ENCODE measurements at regions not wholly inside any gene's neighbourhood (a gene's known extent, or its start where the extent isn't known, plus 50 kb on each side); places are given as distances from the start of the nearest gene placed in this dataset.
A peak's percentile ranks its signal among the peaks of the same experiment; 100 is the strongest.

DNA sequence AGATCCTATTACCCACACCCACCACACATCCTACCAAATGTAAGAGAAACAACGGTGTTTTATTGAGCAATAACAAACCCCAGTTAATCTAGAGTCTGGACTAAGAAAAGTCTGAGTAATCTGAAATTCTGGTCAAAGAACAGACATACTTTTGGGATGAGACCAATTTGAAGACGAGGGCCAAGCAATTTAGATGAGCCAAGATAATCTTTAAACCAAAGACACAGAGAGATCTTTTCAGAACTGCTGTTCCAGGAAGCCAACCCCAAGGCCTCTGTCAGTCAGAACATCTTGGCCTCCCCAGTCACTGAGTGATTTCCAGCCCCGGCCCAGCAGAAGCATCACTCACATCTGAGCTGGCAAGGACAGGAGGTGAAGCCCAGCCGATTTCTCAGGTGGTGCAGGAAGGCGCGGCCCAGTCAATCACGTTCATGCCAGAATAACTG lies 118.5 kb upstream of the SYNDIG1 start:
- TF ChIP-seq, protein P1, sequence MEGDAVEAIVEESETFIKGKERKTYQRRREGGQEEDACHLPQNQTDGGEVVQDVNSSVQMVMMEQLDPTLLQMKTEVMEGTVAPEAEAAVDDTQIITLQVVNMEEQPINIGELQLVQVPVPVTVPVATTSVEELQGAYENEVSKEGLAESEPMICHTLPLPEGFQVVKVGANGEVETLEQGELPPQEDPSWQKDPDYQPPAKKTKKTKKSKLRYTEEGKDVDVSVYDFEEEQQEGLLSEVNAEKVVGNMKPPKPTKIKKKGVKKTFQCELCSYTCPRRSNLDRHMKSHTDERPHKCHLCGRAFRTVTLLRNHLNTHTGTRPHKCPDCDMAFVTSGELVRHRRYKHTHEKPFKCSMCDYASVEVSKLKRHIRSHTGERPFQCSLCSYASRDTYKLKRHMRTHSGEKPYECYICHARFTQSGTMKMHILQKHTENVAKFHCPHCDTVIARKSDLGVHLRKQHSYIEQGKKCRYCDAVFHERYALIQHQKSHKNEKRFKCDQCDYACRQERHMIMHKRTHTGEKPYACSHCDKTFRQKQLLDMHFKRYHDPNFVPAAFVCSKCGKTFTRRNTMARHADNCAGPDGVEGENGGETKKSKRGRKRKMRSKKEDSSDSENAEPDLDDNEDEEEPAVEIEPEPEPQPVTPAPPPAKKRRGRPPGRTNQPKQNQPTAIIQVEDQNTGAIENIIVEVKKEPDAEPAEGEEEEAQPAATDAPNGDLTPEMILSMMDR (IDR thresholded peaks at IDR 0.05; ENCODE audit: insufficient read depth, low read length, poor library complexity, severe bottlenecking): no peak
- H3K36me3 ChIP-seq (ENCODE audit: control insufficient read depth, insufficient read depth, low read length): no peaks in the 10 kb centered on the region
- H3K27me3 ChIP-seq (ENCODE audit: control insufficient read depth, insufficient read depth, low read length): no peaks in the 10 kb centered on the region
- no peak for DNase-seq (ENCODE audit: low read depth)
- H3K4me3 ChIP-seq (ENCODE audit: low read depth, low read length): no peak overlapping the region

DNA sequence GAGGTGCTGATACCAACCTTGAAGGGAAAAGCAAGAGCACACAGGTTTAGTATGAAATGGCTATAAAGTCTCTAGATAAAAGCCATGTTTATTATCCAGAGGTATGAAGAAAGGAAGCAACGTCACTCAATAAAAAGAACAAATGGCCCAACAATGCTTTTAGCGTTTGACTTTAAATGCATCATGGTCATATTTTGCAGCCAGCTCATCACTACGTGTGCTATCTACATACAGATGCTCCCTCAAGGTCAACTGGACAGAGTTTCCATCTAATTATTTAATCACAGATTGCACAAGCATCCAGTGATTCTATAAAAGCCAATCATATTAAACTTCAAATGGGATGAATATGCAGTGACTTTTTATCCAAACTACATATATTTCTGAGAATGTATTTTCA lies 127.6 kb upstream of the SYNDIG1 start:
- TF ChIP-seq, protein P1 (IDR thresholded peaks at IDR 0.05; ENCODE audit: insufficient read depth, low read length, poor library complexity, severe bottlenecking): no peak
- no peak for DNase-seq (ENCODE audit: low read depth)
- Histone ChIP-seq H3K27me3 (ENCODE audit: control insufficient read depth, insufficient read depth, low read length) (no peaks in the 10 kb centered on the region), H3K36me3 (ENCODE audit: control insufficient read depth, insufficient read depth, low read length) (no peaks in the 10 kb centered on the region), H3K4me3 (ENCODE audit: low read depth, low read length) (no peak overlapping the region)

DNA sequence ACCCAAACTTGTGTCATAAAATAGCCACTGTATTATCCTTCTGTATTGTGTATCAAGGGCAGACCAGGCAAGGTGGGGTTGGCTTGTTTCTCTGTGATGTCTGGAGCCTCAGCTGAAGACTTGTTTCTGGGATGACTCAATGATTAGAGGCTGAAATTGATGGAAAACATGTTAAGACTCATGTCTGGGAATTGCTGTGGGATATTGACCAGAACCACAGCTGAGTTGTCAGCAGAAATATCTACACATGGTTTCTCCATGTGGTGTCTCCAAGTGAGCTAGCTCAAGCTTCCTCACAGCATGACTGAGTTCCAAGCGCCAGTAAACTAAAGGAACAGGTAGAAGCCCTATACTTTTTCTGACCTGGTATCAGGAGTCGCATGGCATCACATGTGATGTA lies 128.5 kb upstream of the SYNDIG1 start:
- Histone ChIP-seq H3K27me3 (ENCODE audit: control insufficient read depth, insufficient read depth, low read length) (no peaks in the 10 kb centered on the region), H3K4me3 (ENCODE audit: low read depth, low read length) (no peak overlapping the region), H3K36me3 (ENCODE audit: control insufficient read depth, insufficient read depth, low read length) (no peaks in the 10 kb centered on the region)
- DNase-seq (ENCODE audit: low read depth): no peak
- TF ChIP-seq, protein P1 (IDR thresholded peaks at IDR 0.05; ENCODE audit: insufficient read depth, low read length, poor library complexity, severe bottlenecking): no peak

DNA sequence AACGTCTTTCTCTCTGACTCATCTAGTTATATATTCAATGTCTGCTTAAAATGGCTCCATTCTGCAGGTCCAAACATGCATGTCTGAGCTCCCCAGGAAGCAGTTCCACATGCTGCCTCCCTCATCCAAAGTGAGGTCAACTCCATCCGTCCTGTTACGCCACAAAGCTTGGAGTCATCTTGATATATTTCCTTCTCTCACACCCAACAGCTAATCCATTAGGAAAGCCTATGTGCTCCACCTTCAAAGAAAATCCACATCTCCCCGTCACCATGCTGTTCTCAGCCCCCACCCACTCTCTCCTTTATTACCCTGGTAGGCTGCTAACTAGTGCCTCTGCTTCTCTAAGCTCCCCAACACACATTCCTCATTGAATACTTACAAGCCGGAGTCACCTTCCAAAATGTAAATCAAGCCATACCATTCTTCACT lies 130.2 kb upstream of the SYNDIG1 start:
- no peaks in the 10 kb centered on the region for H3K27me3 ChIP-seq (ENCODE audit: control insufficient read depth, insufficient read depth, low read length)
- no peaks in the 10 kb centered on the region for H3K36me3 ChIP-seq (ENCODE audit: control insufficient read depth, insufficient read depth, low read length)
- no peak for DNase-seq (ENCODE audit: low read depth)
- H3K4me3 ChIP-seq (ENCODE audit: low read depth, low read length): no peak overlapping the region
- TF ChIP-seq, protein P1 (IDR thresholded peaks at IDR 0.05; ENCODE audit: insufficient read depth, low read length, poor library complexity, severe bottlenecking): no peak

DNA sequence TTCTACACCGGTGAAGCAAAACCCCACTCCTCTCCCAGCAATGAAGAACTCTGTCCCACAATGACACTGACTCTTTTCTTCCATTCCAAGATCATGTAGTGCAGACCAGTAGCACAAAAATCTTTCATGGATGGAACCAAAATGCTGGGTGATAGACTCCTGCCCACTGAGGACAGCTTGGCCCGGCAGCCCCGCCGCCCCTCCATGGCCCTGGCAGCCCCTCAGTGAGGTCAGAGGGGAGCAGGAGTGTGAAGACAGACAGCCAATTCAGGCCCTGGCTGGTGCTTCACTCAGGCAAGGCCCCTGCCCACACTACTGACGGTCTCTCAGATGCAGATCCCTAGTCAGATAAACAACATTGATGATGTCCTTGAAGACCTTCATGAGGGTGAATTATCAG lies 131.9 kb upstream of the SYNDIG1 start:
- H3K36me3 ChIP-seq (ENCODE audit: control insufficient read depth, insufficient read depth, low read length): no peaks in the 10 kb centered on the region
- TF ChIP-seq, protein P1 (IDR thresholded peaks at IDR 0.05; ENCODE audit: insufficient read depth, low read length, poor library complexity, severe bottlenecking): no peak
- no peak for DNase-seq (ENCODE audit: low read depth)
- no peak overlapping the region for H3K4me3 ChIP-seq (ENCODE audit: low read depth, low read length)
- no peaks in the 10 kb centered on the region for H3K27me3 ChIP-seq (ENCODE audit: control insufficient read depth, insufficient read depth, low read length)

DNA sequence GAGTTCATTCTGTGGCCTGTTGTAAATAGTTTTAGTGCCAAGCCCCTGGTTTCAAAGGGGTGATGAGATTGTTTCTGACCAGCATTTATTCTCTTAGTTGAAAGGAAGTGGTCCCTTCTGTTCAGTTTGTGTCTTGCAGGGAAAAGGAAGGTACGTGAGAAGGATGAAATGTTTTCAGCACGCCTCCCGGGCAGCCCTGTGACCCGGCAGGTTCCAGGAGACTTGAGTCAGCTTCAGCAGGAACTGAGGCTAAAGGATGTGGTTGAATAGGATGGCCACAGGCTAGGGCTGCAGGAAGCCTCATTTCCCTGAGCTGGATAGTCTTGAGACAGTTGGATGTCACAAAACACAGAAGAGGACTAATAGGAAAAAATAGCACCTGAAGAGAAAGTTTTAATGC lies 132.4 kb upstream of the SYNDIG1 start:
- TF ChIP-seq, protein P1 (IDR thresholded peaks at IDR 0.05; ENCODE audit: insufficient read depth, low read length, poor library complexity, severe bottlenecking): no peak
- peak; percentile 25 for DNase-seq (ENCODE audit: low read depth)
- Histone ChIP-seq H3K27me3 (ENCODE audit: control insufficient read depth, insufficient read depth, low read length) (no peaks in the 10 kb centered on the region), H3K36me3 (ENCODE audit: control insufficient read depth, insufficient read depth, low read length) (no peaks in the 10 kb centered on the region), H3K4me3 (ENCODE audit: low read depth, low read length) (no peak overlapping the region)

All from kidney epithelial cell (primary cell).